Stimulated activated CD4-positive, alpha-beta T cell treated with anti-CD3 and anti-CD28 coated beads, Interleukin-2, amount 100 ng/mL, for 48 hours (primary cell): ENCODE measurements at regions not wholly inside any gene's neighbourhood (a gene's known extent, or its start where the extent isn't known, plus 50 kb on each side); places are given as distances from the start of the nearest gene placed in this dataset.
"Not testable (repeated sequence)": the region's sequence is repeated elsewhere in the genome, so short reads cannot be mapped to it uniquely, and the experiment has no call there.

ENCODE experiments used
- DNase-seq, 2 donors: peaks; one replicate each; pipeline ENCODE4 v3.0.0-alpha.2; 2020

DNA sequence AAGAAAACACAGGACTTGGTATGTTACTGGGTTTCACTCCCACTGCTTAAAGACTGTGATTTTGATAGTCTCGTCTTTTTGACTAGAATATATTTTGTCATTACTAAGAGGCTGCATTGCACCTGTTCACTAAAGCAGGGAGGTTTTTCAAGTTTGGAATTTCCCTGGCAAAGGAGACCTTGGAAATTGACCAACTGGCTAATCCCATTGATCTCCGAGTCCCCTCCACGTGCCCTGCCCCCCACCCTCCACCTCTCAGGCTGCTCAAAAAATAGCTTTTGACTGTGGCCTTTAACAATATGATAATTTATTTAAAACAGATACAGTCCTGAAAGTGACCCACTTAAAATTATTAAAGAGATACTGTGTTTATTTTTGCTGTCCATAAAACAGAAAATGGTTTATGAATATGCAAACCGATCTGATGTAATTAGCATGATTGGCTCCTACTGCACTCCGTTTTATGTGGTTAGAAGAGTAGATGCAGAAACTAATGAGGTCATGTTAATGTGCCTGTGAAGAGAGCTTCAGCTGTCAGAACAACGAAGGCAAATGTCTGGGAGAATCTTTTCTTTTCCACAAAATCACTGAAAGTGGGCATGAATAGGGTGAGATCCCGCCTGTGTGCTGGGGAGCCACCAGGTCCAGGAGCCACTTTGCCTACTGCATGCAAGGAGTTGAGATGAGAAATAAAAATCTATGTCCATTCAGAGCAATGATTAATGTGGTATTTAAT, 361.5 kb downstream of the RRAGC start:
- no peak for DNase-seq

DNA sequence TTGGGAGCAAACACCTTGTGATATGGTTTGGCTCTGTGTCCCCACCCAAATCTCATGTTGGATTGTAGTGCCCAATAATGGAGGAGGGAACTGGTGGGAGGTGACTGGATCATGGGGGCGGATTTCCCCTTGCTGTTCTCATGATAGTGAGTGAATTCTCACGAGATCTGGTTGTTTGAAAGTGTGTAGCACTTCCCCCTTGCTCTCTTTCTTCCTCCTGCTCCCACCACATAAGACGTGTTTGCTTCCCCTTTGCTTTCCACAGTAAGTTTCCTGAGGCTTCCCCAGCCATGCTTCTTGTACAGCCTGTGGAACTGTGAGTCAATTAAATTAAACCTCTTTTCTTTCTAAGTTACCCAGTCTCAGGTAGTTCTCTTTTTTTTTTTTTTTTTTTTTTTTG, 366.3 kb downstream of the RRAGC start:
- not testable (repeated sequence) for DNase-seq

GRCh38 chr1:38489844-38490270, 369.7 kb downstream of the RRAGC start:
- peak; percentile 49 to 54 for DNase-seq

DNA sequence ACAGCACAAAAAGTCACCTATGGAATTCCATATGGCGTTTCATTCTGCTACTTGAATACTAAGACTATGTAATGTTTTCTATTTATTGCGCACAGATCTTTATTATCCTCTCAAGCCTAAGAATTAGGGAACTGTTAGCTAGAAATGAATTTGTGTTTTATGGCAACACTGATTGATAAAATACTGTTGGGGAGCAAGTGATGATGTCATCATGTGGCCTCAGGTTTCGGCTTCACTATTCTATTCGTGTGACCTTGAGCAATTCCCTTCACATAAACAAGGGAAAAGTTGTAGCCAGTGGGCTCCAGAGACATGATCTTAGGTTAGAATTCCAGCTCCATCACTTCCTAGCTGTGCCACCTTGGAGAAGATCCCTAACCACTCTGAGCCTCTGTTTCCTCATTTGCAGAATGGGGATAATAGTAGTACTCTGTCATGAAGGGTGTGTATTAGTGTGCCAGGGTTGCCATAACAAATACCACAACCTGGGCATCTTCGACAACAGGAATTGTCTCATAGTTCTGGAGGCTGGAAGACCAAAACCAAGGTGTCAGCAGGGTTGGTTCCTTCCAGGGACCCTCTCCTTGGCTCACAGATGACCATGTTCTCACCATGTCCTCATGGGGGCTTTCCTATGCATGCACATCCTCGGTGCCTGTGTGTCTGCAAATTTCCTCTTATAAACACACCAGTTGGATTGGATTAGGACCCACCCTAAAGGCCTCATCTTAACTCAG, 371.2 kb downstream of the RRAGC start:
- no peak for DNase-seq

- no peak for DNase-seq
Observed at GRCh38 chr1:38487396-38487795, 372.2 kb downstream of the RRAGC start.

GRCh38 chr1:38486085-38486484, 373.5 kb downstream of the RRAGC start:
- DNase-seq, result no peak

- no peak for DNase-seq
Observed at GRCh38 chr1:38481871-38482826, 377.4 kb downstream of the RRAGC start.

- DNase-seq, result not testable (repeated sequence)
Observed at GRCh38 chr1:38479662-38480061, 379.9 kb downstream of the RRAGC start.

GRCh38 chr1:38477811-38478210, 381.8 kb downstream of the RRAGC start:
- no peak for DNase-seq

DNA sequence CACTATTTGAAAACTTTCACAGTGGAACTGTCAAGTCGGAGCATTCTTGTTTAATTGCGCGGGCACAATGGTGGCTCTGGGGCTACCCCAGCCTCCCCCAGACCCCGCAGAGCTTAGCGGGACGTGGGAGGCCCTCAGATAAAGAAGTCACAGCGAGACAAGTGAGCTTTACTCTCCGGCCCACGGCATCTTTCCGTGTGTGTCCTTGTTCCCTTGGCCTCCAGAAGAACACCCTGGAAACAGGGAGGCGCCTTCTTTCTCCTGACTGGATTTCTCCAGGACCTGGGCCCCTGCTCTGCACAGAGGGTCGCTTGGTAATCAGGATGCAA, 382.8 kb downstream of the RRAGC start:
- DNase-seq, result no peak

- no peak for DNase-seq
Observed at GRCh38 chr1:38476111-38476849, 383.3 kb downstream of the RRAGC start.

GRCh38 chr1:38475624-38476005, 384.0 kb downstream of the RRAGC start:
- no peak for DNase-seq

GRCh38 chr1:38474738-38475623, 384.6 kb downstream of the RRAGC start:
- DNase-seq, result no peak

GRCh38 chr1:38466487-38466886, 393.1 kb downstream of the RRAGC start:
- no peak for DNase-seq

DNA sequence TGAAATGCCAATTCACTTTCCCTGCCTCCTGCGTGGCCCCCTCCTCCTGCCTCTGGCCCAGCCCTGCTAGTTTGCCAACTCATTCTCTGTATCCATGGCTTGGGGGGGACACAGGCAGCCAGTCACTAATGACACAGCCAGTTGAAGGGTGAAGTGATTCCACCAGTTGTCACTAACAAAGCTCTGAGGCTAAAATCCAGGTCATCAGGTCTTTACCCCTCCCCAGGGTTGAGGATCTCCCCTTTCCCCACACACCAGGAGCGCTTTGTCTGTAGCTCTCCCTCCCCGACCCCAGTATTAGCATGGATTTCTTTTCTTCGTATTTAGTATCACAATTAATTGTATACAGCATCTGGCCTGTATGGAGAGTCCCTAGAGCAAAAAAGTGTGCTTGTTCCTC, 394.1 kb downstream of the RRAGC start:
- DNase-seq, result no peak

- DNase-seq, result no peak
Observed at GRCh38 chr1:38464071-38464661, 395.4 kb downstream of the RRAGC start.

GRCh38 chr1:38463074-38463473, 396.5 kb downstream of the RRAGC start:
- no peak for DNase-seq

- DNase-seq, result no peak
Observed at GRCh38 chr1:38456531-38456876, 403.1 kb downstream of the RRAGC start.

DNA sequence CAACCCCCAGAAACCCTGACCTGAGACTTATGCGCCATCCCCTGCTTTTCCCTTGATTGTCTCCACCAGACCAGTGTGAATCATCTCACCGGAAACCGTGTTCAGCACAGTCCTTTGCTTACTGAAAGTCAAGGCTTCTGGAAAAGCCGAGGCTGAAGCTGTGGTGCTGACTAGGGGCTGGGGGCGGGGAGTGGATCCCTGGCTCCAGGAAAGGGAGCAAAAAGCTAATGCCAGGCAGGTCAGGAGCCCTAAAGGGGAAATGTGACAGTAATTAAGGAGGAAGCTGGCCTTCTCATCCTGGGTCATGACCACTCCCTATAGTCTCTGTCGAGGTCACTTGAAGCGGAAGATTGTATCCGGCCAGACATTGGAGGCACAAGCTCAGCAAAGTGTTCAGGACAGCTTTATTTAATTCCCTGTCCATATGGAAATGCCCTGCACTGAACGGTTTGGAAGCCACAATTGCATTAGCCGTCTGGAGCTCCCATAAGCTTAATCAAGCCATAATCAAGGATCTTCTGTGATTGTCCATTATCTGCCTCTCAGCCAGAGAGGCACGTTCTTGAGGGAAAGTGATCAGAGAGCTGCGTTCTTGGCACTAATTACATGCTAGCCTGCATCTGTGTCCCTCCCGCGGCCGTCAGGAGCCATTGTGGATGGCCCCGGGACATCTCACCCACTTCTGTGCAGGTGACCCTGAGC, 403.6 kb downstream of the RRAGC start:
- no peak for DNase-seq

- no peak for DNase-seq
Observed at GRCh38 chr1:38454749-38455441, 404.7 kb downstream of the RRAGC start.
